ENCODE measurements at regions not wholly inside any gene's neighbourhood (a gene's known extent, or its start where the extent isn't known, plus 50 kb on each side); places are given as distances from the start of the nearest gene placed in this dataset.

DNA sequence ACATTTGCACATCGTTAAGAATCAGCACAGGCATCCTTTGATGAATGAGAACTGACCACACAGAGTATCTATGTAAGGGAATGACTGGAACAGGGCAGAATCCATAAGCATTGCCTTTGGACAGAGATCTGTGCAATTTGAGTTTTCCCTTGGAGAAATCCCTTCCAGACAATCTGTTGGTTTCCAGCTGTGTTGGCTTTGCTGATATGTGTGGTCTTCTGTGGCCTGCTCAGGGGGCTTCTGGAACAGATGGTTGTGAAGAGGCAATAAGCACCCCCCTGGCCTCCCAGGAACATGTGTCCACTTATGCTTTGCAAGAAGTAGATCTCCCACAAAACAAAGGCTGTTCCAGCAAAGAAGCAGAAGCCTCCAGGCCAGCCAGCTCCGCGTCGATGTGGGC, 111.4 kb upstream of the TMEM132C start:
- no peaks in the 10 kb centered on the region for H3K4me1 Mint-ChIP-seq (ENCODE audit: insufficient read depth, unreplicated experiment)
- peaks cover 4% of the 10 kb centered on the region for H3K36me3 Mint-ChIP-seq (ENCODE audit: insufficient read depth, unreplicated experiment)
- no peak overlapping the region for H3K27ac Mint-ChIP-seq (ENCODE audit: low read depth, unreplicated experiment)
- BruUV-seq (replicated peaks) = no TSS peak
- DNase-seq (ENCODE audit: unreplicated experiment) = no peak
- CTCF ChIA-PET = no interaction called here
- TF ChIP-seq, protein P1, sequence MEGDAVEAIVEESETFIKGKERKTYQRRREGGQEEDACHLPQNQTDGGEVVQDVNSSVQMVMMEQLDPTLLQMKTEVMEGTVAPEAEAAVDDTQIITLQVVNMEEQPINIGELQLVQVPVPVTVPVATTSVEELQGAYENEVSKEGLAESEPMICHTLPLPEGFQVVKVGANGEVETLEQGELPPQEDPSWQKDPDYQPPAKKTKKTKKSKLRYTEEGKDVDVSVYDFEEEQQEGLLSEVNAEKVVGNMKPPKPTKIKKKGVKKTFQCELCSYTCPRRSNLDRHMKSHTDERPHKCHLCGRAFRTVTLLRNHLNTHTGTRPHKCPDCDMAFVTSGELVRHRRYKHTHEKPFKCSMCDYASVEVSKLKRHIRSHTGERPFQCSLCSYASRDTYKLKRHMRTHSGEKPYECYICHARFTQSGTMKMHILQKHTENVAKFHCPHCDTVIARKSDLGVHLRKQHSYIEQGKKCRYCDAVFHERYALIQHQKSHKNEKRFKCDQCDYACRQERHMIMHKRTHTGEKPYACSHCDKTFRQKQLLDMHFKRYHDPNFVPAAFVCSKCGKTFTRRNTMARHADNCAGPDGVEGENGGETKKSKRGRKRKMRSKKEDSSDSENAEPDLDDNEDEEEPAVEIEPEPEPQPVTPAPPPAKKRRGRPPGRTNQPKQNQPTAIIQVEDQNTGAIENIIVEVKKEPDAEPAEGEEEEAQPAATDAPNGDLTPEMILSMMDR (IDR thresholded peaks at IDR 0.05; ENCODE audit: unreplicated experiment) = no peak
- POLR2A ChIA-PET = no interaction called here
- intact Hi-C loops (cut with micrococcal nuclease) = no loop called here
- peaks cover 43% of the 10 kb centered on the region for H3K9me3 Mint-ChIP-seq (ENCODE audit: unreplicated experiment)
- H3K4me3 Mint-ChIP-seq (ENCODE audit: unreplicated experiment) = no peak overlapping the region
- no peaks in the 10 kb centered on the region for H3K27me3 Mint-ChIP-seq (ENCODE audit: insufficient read depth, unreplicated experiment)

DNA sequence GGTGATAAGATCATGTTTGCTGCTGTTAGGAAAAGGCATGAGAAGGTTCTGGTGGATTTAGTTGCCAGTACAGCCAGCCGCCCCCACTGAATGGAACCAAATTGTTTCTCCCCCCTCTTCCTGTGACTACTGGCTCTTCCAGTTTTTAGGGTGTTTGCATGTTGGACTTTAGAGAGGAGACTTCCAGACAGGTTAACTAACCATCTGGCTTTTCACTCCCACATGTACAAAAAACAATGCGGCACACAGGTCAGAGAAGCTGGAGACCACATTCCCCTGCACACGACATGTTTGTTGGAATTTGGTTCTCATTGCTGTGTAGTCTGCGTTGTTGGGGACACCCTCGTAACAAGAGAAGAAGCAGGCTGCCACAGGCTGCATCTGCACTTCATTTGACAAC, 103.9 kb upstream of the TMEM132C start:
- intact Hi-C loops (cut with micrococcal nuclease) = no loop called here
- Mint-ChIP-seq H3K36me3 (ENCODE audit: insufficient read depth, unreplicated experiment) (no peaks in the 10 kb centered on the region), H3K9me3 (ENCODE audit: unreplicated experiment) (peaks cover 10% of the 10 kb centered on the region), H3K4me1 (ENCODE audit: insufficient read depth, unreplicated experiment) (no peaks in the 10 kb centered on the region), H3K27ac (ENCODE audit: low read depth, unreplicated experiment) (no peak overlapping the region), H3K4me3 (ENCODE audit: unreplicated experiment) (no peak overlapping the region), H3K27me3 (ENCODE audit: insufficient read depth, unreplicated experiment) (no peaks in the 10 kb centered on the region)
- no peak for DNase-seq (ENCODE audit: unreplicated experiment)
- ChIA-PET CTCF (no interaction called here), POLR2A (no interaction called here)
- TF ChIP-seq, protein P1 (IDR thresholded peaks at IDR 0.05; ENCODE audit: unreplicated experiment) = no peak
- BruUV-seq (replicated peaks) = no TSS peak

DNA sequence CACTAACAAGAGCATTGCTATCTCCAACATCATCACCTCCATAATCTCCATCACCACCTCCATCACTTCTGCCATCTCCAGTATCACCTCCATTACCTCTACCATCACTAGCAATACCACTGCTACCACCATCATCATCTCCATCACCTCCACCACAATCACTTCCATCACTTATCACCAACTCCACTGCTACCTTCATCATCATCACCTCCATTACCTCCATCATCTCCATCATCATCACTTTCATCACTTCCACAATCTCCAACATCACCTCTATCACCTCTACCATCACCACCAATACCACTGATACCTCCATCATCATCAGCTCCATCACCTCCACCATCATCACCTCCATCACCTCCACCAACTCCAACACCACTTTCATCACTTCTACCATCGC, 102.4 kb upstream of the TMEM132C start:
- H3K27ac Mint-ChIP-seq (ENCODE audit: low read depth, unreplicated experiment) = no peak overlapping the region
- intact Hi-C loops (cut with micrococcal nuclease) = no loop called here
- TF ChIP-seq, protein P1 (IDR thresholded peaks at IDR 0.05; ENCODE audit: unreplicated experiment) = no peak
- no peaks in the 10 kb centered on the region for H3K27me3 Mint-ChIP-seq (ENCODE audit: insufficient read depth, unreplicated experiment)
- ChIA-PET CTCF (no interaction called here), POLR2A (no interaction called here)
- H3K4me3 Mint-ChIP-seq (ENCODE audit: unreplicated experiment) = no peak overlapping the region
- BruUV-seq (replicated peaks) = no TSS peak
- H3K4me1 Mint-ChIP-seq (ENCODE audit: insufficient read depth, unreplicated experiment) = no peaks in the 10 kb centered on the region
- no peak for DNase-seq (ENCODE audit: unreplicated experiment)
- peaks cover 24% of the 10 kb centered on the region for H3K9me3 Mint-ChIP-seq (ENCODE audit: unreplicated experiment)
- H3K36me3 Mint-ChIP-seq (ENCODE audit: insufficient read depth, unreplicated experiment) = no peaks in the 10 kb centered on the region

DNA sequence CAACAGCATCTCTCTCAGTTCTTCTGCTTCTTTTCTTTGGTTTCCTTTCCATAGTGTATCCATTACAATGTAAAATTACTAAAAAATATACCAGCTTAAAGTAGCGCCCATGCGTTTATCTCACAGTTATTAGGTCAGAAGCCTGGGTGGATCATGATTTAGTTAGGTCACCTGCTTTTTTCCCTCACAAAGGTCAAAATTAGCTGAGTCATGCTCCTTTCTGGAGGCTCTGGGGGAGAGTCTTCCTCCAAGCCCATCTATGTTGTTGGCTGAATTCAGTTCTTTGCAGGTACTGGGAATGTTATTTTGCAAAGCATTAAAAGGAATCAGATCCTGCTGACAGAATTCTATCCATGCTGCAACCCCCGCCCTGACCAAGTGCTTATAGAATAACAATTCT, 101.6 kb upstream of the TMEM132C start:
- Mint-ChIP-seq H3K4me3 (ENCODE audit: unreplicated experiment) (no peak overlapping the region), H3K27me3 (ENCODE audit: insufficient read depth, unreplicated experiment) (no peaks in the 10 kb centered on the region), H3K9me3 (ENCODE audit: unreplicated experiment) (peaks cover 33% of the 10 kb centered on the region), H3K27ac (ENCODE audit: low read depth, unreplicated experiment) (no peak overlapping the region), H3K36me3 (ENCODE audit: insufficient read depth, unreplicated experiment) (no peaks in the 10 kb centered on the region), H3K4me1 (ENCODE audit: insufficient read depth, unreplicated experiment) (no peaks in the 10 kb centered on the region)
- BruUV-seq (replicated peaks) = no TSS peak
- TF ChIP-seq, protein P1 (IDR thresholded peaks at IDR 0.05; ENCODE audit: unreplicated experiment) = no peak
- POLR2A ChIA-PET = no interaction called here
- no peak for DNase-seq (ENCODE audit: unreplicated experiment)
- CTCF ChIA-PET = no interaction called here
- intact Hi-C loops (cut with micrococcal nuclease) = no loop called here
